Pancreas (tissue), 10 donors: ENCODE measurements at regions not wholly inside any gene's neighbourhood (a gene's known extent, or its start where the extent isn't known, plus 50 kb on each side); places are given as distances from the start of the nearest gene placed in this dataset.
A peak's percentile ranks its signal among the peaks of the same experiment; 100 is the strongest.

Source experiments
- ATAC-seq, 4 donors: fragments of 200-7000 bp; cut with Tn5 transposase; one replicate each; pipeline versions ENCODE4 v1.8.0 to v1.9.1; 2020; ENCODE audit warnings: mild to moderate bottlenecking in 4 of 4, moderate library complexity in 4 of 4
- DNase-seq, 6 donors: peaks; one replicate each; pipeline ENCODE4 v3.0.0-alpha.2; 2020
- FAIRE-seq: peaks from 2 replicates; lab custom pipeline; 2012; peaks lifted over from hg19 to GRCh38; lab: Jason Lieb, UNC
- H3K27ac ChIP-seq, 4 donors: fragments of 200-600 bp; sonication (generic); 1 replicate in 3 of 4; 2 replicates in 1 of 4; pipeline versions ENCODE4 v1.5.0 to v1.8.0; 2020
- H3K27me3 ChIP-seq, 4 donors: fragments of 200-600 bp; one replicate each; pipeline ENCODE4 v1.8.0; 2021
- H3K36me3 ChIP-seq, 3 donors: fragments of 200-600 bp; sonication (generic) in 1 of 3; one replicate each; pipeline versions ENCODE4 v1.5.0 to v1.8.0; 2020 to 2021
- H3K4me1 ChIP-seq, 3 donors: fragments of 200-600 bp; one replicate each; pipeline ENCODE4 v1.8.0; 2021
- H3K4me3 ChIP-seq, 4 donors: fragments of 200-600 bp; sonication (generic) in 2 of 4; one replicate each; pipeline versions ENCODE4 v1.5.0 to v1.8.0; 2020 to 2021
- H3K9me3 ChIP-seq, 4 donors: fragments of 200-600 bp; one replicate each; pipeline ENCODE4 v1.8.0; 2021
- CTCF ChIP-seq, 4 donors: fragments of 200-600 bp; sonication (generic) in 3 of 4; IDR thresholded peaks; one replicate each; pipeline versions ENCODE4 v1.5.0 to v1.8.0; 2021; ENCODE audit warnings: antibody characterized with exemption in 4 of 4
- WGBS, 2 donors: extraction: QIAGEN DNeasy Blood & Tissue Kit; methylation state at CpG; one replicate each; pipeline ENCODE4 v1.1.7; 2013; 5-methylcytosine and 5-hydroxymethylcytosine counted together
- intact Hi-C, 3 donors: fragments of 100-400 bp; cut with DNase I; formaldehyde crosslinking; loops; one replicate each; pipeline versions ENCODE4 v1.11.1 to v1.14.2; 2022
- donor health status: healthy with polysubstance abuse.
- donor health status: DM: no; HTN: no; CAD: no; lungs with moderate emphysema.
- donor health status: DM: no; HTN: no; CAD: no.
- donor health status: control.
- donor health status: control.
- donor health status: Bipolar disorder and iron deficiency.
- donor health status: DM: yes; HTN: yes; CAD: no.
- donor health status: DM: no; HTN: no; CAD: no.
- donor health status: DM: no; HTN: no; CAD: no.
- donor health status: DM: yes; HTN: yes; CAD: no.

GRCh38 chr18:8942021-8942908 lies 160.2 kb upstream of the NDUFV2 start:
- no peak overlapping the region for H3K27ac ChIP-seq
- H3K4me3 ChIP-seq = no peak overlapping the region
- intact Hi-C loops = no loop called here
- H3K4me1 ChIP-seq = no peaks in the 10 kb centered on the region
- H3K36me3 ChIP-seq = no peaks in the 10 kb centered on the region
- no peaks in the 10 kb centered on the region for H3K27me3 ChIP-seq
- TF ChIP-seq CTCF (IDR thresholded peaks at IDR 0.05) = no peak
- no peaks in the 10 kb centered on the region for H3K9me3 ChIP-seq
- no peak for ATAC-seq
- FAIRE-seq = no peak
- no peak for DNase-seq
- 60 to 67% methylated on average over 6 of the region's 6 CpGs for WGBS, 2 donors

GRCh38 chr18:8942909-8943545 lies 159.5 kb upstream of the NDUFV2 start:
- Histone ChIP-seq H3K27ac (no peak overlapping the region), H3K36me3 (no peaks in the 10 kb centered on the region), H3K4me1 (no peaks in the 10 kb centered on the region), H3K9me3 (no peaks in the 10 kb centered on the region), H3K4me3 (no peak overlapping the region), H3K27me3 (no peaks in the 10 kb centered on the region)
- FAIRE-seq (no peak), DNase-seq (no peak), ATAC-seq (peak in 1 of 4 donors; percentile 24)
- intact Hi-C loops = no loop called here
- WGBS, 2 donors = 90 to 95% methylated on average over 15 of the region's 15 CpGs
- TF ChIP-seq CTCF (IDR thresholded peaks at IDR 0.05) = no peak

GRCh38 chr18:8943900-8944870 lies 158.3 kb upstream of the NDUFV2 start:
- H3K4me1 ChIP-seq = no peaks in the 10 kb centered on the region
- intact Hi-C loops = no loop called here
- ATAC-seq (peak in 1 of 4 donors; percentile 52), DNase-seq (no peak), FAIRE-seq (no peak)
- no peaks in the 10 kb centered on the region for H3K9me3 ChIP-seq
- no peak overlapping the region for H3K4me3 ChIP-seq
- H3K36me3 ChIP-seq = no peaks in the 10 kb centered on the region
- no peak for TF ChIP-seq CTCF (IDR thresholded peaks at IDR 0.05)
- WGBS, 2 donors = 88 to 90% methylated on average over 11 of the region's 11 CpGs
- no peaks in the 10 kb centered on the region for H3K27me3 ChIP-seq
- no peak overlapping the region for H3K27ac ChIP-seq

- H3K4me3 ChIP-seq = no peak overlapping the region
- H3K9me3 ChIP-seq = no peaks in the 10 kb centered on the region
- 83 to 86% methylated on average over 7 of the region's 7 CpGs for WGBS, 2 donors
- no peak for TF ChIP-seq CTCF (IDR thresholded peaks at IDR 0.05)
- H3K36me3 ChIP-seq = no peaks in the 10 kb centered on the region
- no peak overlapping the region for H3K27ac ChIP-seq
- DNase-seq (no peak), ATAC-seq (no peak), FAIRE-seq (no peak)
- H3K4me1 ChIP-seq = no peaks in the 10 kb centered on the region
- intact Hi-C loops = no loop called here
- no peaks in the 10 kb centered on the region for H3K27me3 ChIP-seq
Measured at GRCh38 chr18:8944871-8945245, 157.6 kb upstream of the NDUFV2 start.
